Stimulated activated effector memory CD8-positive, alpha-beta T cell treated with anti-CD3 and anti-CD28 coated beads, Interleukin-12 subunit alpha, Interleukin-12 subunit beta, amount 100 ng/mL, for 72 hours (primary cell): ENCODE measurements at regions not wholly inside any gene's neighbourhood (a gene's known extent, or its start where the extent isn't known, plus 50 kb on each side); places are given as distances from the start of the nearest gene placed in this dataset.
"Not testable (repeated sequence)": the region's sequence is repeated elsewhere in the genome, so short reads cannot be mapped to it uniquely, and the experiment has no call there.

Source experiments
- ATAC-seq: fragments of 150-1000 bp; cut with Tn5 transposase; 2 replicates; pipeline ENCODE4 v1.10.0; 2021
- DNase-seq, 2 donors: peaks; one replicate each; pipeline ENCODE4 v3.0.0; 2021 to 2022; ENCODE audit warnings: low spot score in 2 of 2
- H3K27ac Mint-ChIP-seq: one replicate; pipeline ENCODE4 v1.8.0; 2022; ENCODE audit warnings: mild to moderate bottlenecking, mixed read lengths
- H3K36me3 Mint-ChIP-seq: one replicate; pipeline ENCODE4 v1.8.0; 2022; ENCODE audit warnings: mild to moderate bottlenecking, mixed read lengths
- H3K4me1 Mint-ChIP-seq: one replicate; pipeline ENCODE4 v1.8.0; 2022; ENCODE audit warnings: mixed read lengths
- H3K4me3 Mint-ChIP-seq: one replicate; pipeline ENCODE4 v1.8.0; 2022; ENCODE audit warnings: mild to moderate bottlenecking, mixed read lengths
- H3K9me3 Mint-ChIP-seq: one replicate; pipeline ENCODE4 v1.8.0; 2022; ENCODE audit warnings: mixed read lengths

- Mint-ChIP-seq H3K27ac (peak overlapping the region; percentile 35), H3K36me3 (no peaks in the 10 kb centered on the region), H3K9me3 (peaks cover 8% of the 10 kb centered on the region), H3K4me3 (peak overlapping the region; percentile 37), H3K4me1 (peaks cover 22% of the 10 kb centered on the region)
- DNase-seq (peak in 1 of 2 donors; percentile 56), ATAC-seq (peak; percentile 96)
Observed at GRCh38 chr6:150491131-150491810, 108.4 kb upstream of the PLEKHG1 start.

GRCh38 chr6:150491811-150492172 is 107.9 kb upstream of the PLEKHG1 start:
- Mint-ChIP-seq H3K9me3 (peaks cover 8% of the 10 kb centered on the region), H3K4me3 (peak overlapping the region; percentile 37), H3K27ac (peak overlapping the region; percentile 35), H3K36me3 (no peaks in the 10 kb centered on the region), H3K4me1 (peaks cover 22% of the 10 kb centered on the region)
- ATAC-seq, result no peak
- DNase-seq, result no peak

- ATAC-seq, result no peak
- no peak overlapping the region for H3K27ac Mint-ChIP-seq
- H3K36me3 Mint-ChIP-seq, result no peaks in the 10 kb centered on the region
- H3K4me1 Mint-ChIP-seq, result peaks cover 22% of the 10 kb centered on the region
- no peak overlapping the region for H3K4me3 Mint-ChIP-seq
- DNase-seq, result no peak
- peaks cover 8% of the 10 kb centered on the region for H3K9me3 Mint-ChIP-seq
Observed at GRCh38 chr6:150492507-150492906, 107.2 kb upstream of the PLEKHG1 start.

- no peak overlapping the region for H3K27ac Mint-ChIP-seq
- ATAC-seq (no peak), DNase-seq (no peak)
- H3K4me1 Mint-ChIP-seq, result peaks cover 22% of the 10 kb centered on the region
- H3K36me3 Mint-ChIP-seq, result no peaks in the 10 kb centered on the region
- H3K4me3 Mint-ChIP-seq, result no peak overlapping the region
- H3K9me3 Mint-ChIP-seq, result peaks cover 8% of the 10 kb centered on the region
Observed at GRCh38 chr6:150492941-150493340, 106.7 kb upstream of the PLEKHG1 start.

DNA sequence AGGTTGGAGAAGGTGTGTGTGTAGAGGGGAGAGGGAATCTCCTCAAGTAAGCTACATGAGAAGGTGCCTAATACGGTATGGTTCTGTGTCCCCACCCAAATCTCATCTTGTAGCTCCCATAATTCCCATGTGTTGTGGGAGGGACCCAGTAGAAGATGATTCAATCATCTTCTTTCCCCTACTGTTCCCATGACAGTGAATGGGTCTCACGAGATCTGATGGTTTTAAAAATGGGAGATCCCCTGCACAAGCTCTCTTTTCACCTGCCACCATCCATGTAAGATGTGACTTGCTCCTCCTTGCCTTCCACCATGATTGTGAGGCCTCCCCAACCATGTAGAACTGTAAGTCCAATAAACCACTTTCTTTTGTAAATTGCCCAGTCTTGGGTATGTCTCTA is 106.1 kb upstream of the PLEKHG1 start:
- not testable (repeated sequence) for H3K27ac Mint-ChIP-seq, H3K36me3 Mint-ChIP-seq, H3K4me3 Mint-ChIP-seq, H3K9me3 Mint-ChIP-seq, DNase-seq, ATAC-seq
- peaks cover 22% of the 10 kb centered on the region for H3K4me1 Mint-ChIP-seq

- DNase-seq (no peak), ATAC-seq (no peak)
- Mint-ChIP-seq H3K36me3 (no peaks in the 10 kb centered on the region), H3K4me1 (peaks cover 22% of the 10 kb centered on the region), H3K27ac (no peak overlapping the region), H3K9me3 (peaks cover 8% of the 10 kb centered on the region), H3K4me3 (no peak overlapping the region)
Observed at GRCh38 chr6:150494241-150494640, 105.4 kb upstream of the PLEKHG1 start.

DNA sequence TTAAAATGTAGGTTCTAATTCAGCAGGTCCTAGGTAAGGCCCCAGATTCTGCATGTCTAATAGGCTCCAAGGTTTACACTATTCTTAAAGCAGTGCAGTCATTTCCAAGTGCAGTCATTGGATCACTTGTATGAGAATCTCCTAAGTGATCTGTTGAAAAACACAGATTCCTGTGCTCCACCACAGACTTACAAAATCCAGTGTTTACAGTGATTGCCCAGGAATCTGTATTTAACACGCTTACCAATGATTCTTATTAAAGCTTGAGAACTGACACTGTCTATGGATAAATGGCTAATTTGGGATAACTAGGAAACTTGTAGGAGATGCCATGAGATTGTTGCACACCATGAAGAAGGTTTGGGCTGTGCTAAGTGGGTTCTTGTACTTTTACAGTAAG is 104.6 kb upstream of the PLEKHG1 start:
- H3K4me3 Mint-ChIP-seq, result no peak overlapping the region
- H3K36me3 Mint-ChIP-seq, result no peaks in the 10 kb centered on the region
- H3K27ac Mint-ChIP-seq, result no peak overlapping the region
- ATAC-seq (no peak), DNase-seq (no peak)
- peaks cover 22% of the 10 kb centered on the region for H3K4me1 Mint-ChIP-seq
- H3K9me3 Mint-ChIP-seq, result peaks cover 8% of the 10 kb centered on the region

DNA sequence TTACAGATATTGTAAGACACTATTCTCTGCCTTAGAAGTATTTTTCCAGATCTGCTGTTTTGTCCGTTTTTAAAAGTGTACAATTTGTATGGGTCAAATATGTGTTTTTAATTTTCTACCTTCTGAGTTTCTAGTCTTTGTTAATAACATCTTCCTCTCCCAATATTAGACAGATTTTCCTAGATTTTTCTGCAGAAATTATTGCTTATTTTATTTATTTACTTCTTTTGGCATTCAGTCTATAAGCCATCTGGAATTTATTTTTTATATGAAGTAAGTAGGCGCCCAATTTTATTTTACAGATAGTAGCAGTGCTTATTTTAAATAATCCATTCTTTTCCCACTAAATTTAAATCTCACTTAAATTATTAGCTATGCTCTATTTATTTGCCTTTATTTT is 103.1 kb upstream of the PLEKHG1 start:
- ATAC-seq, result no peak
- Mint-ChIP-seq H3K36me3 (no peaks in the 10 kb centered on the region), H3K9me3 (peaks cover 8% of the 10 kb centered on the region), H3K4me3 (no peak overlapping the region), H3K27ac (no peak overlapping the region), H3K4me1 (peaks cover 14% of the 10 kb centered on the region)
- DNase-seq, result no peak

DNA sequence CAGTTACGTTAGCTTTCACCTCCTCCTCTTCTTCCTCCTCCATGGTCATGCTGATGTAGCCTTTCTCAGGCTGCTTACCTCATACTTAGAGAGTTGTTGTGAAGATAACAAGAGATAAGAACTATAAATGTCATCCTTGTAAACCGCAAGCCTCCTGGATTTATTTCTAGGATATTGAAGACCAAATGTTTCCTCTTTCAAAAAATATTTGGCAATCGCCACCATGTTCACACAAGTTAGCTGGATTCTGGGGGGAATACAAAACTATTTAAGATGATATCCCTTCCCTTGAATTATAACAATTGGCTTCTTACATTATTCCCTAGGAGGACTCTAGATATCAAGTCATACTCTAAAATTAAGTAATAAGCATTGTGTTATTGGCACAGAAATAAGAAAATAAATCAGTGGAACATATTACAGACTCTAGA is 99.8 kb upstream of the PLEKHG1 start:
- Mint-ChIP-seq H3K4me3 (no peak overlapping the region), H3K4me1 (no peaks in the 10 kb centered on the region), H3K36me3 (no peaks in the 10 kb centered on the region), H3K9me3 (no peaks in the 10 kb centered on the region), H3K27ac (no peak overlapping the region)
- no peak for ATAC-seq
- no peak for DNase-seq

DNA sequence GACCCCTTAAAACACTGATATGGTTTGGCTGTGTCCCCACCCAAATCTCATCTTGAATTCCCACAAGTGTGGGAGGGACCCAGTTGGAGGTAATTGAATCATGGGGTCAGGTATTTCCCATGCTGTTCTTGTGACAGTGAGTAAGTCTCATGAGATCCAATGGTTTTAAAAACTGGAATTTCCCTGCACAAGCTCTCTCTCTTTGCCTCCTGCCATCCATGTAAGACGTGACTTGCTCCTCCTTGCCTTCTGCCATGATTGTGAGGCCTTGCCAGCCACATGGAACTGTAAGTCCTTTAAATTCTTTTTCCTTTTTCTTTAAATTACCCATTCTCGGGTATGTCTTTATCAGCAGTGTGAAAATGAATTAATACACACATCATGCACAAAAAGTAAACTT is 99.1 kb upstream of the PLEKHG1 start:
- H3K27ac Mint-ChIP-seq, H3K4me3 Mint-ChIP-seq, DNase-seq, H3K9me3 Mint-ChIP-seq, H3K4me1 Mint-ChIP-seq, ATAC-seq, H3K36me3 Mint-ChIP-seq: not testable (repeated sequence)

- ATAC-seq (no peak), DNase-seq (no peak)
- Mint-ChIP-seq H3K4me3 (no peak overlapping the region), H3K27ac (no peak overlapping the region), H3K9me3 (no peaks in the 10 kb centered on the region), H3K36me3 (no peaks in the 10 kb centered on the region), H3K4me1 (no peaks in the 10 kb centered on the region)
Observed at GRCh38 chr6:150503041-150503440, 96.6 kb upstream of the PLEKHG1 start.

DNA sequence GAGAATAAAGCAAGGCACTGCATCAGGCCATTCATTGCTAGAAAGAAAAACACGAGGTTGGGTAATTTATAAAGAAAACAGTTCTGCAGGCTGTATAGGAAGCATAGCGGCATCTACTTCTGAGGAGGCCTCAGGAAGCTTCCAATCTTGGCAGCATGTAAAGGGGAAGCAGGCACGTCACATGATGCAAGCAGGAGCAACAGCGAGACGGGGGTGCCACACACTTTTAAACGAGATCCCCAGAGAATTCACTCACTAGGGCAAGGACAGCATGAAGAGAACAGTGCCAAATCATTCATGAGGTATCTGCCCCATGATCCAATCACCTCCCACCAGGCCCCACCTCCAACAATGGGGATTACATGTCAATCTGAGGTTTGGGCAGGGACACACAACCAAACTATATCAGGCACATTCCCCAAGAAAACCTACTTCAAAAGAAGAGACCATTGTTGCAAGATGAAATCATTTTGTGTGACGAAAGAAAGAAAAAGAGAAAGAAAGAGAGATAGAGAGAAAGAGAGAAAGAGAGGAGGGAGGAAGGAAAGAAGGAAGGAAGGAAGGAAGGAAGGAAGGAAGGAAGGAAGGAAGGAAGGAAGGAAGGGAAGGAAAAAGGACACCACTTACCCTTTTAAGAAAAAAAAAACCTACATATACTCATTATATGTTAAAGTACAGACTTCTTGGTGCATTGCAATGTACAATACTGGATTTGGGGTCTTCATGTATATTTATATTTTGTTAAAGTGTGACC is 95.9 kb upstream of the PLEKHG1 start:
- DNase-seq (no peak), ATAC-seq (no peak)
- Mint-ChIP-seq H3K36me3 (no peaks in the 10 kb centered on the region), H3K27ac (no peak overlapping the region), H3K4me1 (no peaks in the 10 kb centered on the region), H3K9me3 (no peaks in the 10 kb centered on the region), H3K4me3 (no peak overlapping the region)

GRCh38 chr6:150507361-150507760 is 92.3 kb upstream of the PLEKHG1 start:
- H3K9me3 Mint-ChIP-seq, ATAC-seq, H3K4me3 Mint-ChIP-seq, DNase-seq, H3K4me1 Mint-ChIP-seq, H3K27ac Mint-ChIP-seq, H3K36me3 Mint-ChIP-seq: not testable (repeated sequence)

DNA sequence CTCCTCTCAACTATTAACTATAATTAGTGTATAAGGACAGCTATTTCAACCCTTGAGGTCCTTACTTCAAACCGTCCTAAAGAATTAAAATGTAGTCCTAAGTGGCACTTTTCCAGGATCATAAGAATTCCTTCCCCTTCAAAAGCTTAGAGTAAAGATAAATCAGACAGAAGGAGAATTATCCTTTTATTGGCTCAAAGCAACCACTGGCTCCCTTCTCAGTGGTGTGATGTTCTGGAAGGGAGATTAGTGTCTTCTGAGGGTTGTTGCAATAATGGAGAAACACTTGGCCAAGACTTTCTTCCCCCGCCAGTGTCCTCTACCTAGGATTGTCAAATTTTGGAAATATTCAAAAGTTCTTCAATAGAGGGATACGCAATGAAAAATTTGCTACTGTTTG is 89.1 kb upstream of the PLEKHG1 start:
- no peaks in the 10 kb centered on the region for H3K9me3 Mint-ChIP-seq
- ATAC-seq (no peak), DNase-seq (no peak)
- no peak overlapping the region for H3K27ac Mint-ChIP-seq
- H3K36me3 Mint-ChIP-seq, result no peaks in the 10 kb centered on the region
- no peaks in the 10 kb centered on the region for H3K4me1 Mint-ChIP-seq
- no peak overlapping the region for H3K4me3 Mint-ChIP-seq

DNA sequence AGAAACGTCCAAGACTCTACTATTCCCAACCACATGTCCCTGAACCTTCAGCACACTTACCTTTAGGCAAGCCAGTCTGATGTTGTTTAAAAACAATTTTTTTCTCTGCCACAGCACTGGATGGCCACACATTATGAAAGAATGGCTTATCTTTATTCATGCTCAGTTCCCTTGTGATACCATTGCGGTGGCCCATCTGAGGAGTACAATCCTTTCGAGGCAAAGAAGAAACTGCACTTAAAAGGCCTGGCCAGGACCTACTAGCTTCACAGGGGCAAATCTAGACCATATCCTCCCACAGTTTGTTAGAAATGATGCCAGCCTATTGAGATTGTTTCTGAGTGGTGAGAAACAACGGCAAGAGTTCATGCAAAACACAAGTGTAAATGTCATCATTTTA is 88.4 kb upstream of the PLEKHG1 start:
- no peak overlapping the region for H3K4me3 Mint-ChIP-seq
- H3K27ac Mint-ChIP-seq, result no peak overlapping the region
- no peaks in the 10 kb centered on the region for H3K36me3 Mint-ChIP-seq
- DNase-seq (no peak), ATAC-seq (no peak)
- H3K9me3 Mint-ChIP-seq, result no peaks in the 10 kb centered on the region
- no peaks in the 10 kb centered on the region for H3K4me1 Mint-ChIP-seq

DNA sequence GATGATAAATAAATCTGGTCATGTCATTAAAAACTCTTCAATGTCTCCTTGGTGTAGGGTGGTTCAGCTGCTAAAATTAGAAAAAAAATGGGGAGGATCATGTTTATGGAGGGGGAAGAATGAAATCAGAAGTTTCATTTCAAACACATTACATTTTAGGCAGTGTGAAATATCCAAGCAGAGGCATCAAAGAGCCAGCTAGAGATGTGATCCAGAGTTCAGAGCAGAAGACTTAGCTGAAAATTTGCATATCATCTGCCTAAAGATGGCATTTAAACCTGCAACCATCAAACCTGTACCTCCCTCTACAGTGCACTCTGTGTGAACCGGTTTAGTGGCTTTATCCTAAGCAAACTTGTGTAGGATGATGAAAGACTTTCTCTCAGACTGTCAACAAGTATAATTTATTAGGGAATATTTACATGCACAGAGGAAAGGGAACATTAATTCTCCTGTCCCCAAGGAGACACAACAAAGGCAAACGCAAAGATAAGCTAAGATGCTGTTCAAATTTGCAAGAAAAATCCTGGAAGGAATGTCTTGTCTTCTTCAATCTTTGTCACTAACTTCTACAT is 84.8 kb upstream of the PLEKHG1 start:
- no peak for ATAC-seq
- no peaks in the 10 kb centered on the region for H3K9me3 Mint-ChIP-seq
- no peaks in the 10 kb centered on the region for H3K36me3 Mint-ChIP-seq
- H3K27ac Mint-ChIP-seq, result no peak overlapping the region
- no peak for DNase-seq
- no peaks in the 10 kb centered on the region for H3K4me1 Mint-ChIP-seq
- no peak overlapping the region for H3K4me3 Mint-ChIP-seq
